Caco-2 (cell line): ENCODE measurements at regions not wholly inside any gene's neighbourhood (a gene's known extent, or its start where the extent isn't known, plus 50 kb on each side); places are given as distances from the start of the nearest gene placed in this dataset.

Experiments
- BruUV-seq: library from RNA; stranded (reverse); fragments of 400-500 nt; replicated peaks from 2 replicates; lab custom pipeline; 2021; lab: Mats Ljungman, UMichigan
- CTCF ChIA-PET: fragments of 300-600 bp; sonication (Branson Sonifier 250); formaldehyde crosslinking; loops from one replicate; lab custom pipeline; 2022; ENCODE audit warnings: antibody characterized with exemption; lab: Charles Lee
- POLR2A ChIA-PET: fragments of 300-600 bp; sonication (Branson Sonifier 250); formaldehyde crosslinking; loops from one replicate; lab custom pipeline; 2022; ENCODE audit warnings: antibody characterized with exemption; lab: Charles Lee
- DNase-seq, 2 experiments: peaks; one replicate each; pipeline versions ENCODE4 v3.0.0 to v3.0.0-alpha.2; 2020 to 2022
- H3K27me3 ChIP-seq: replicated peaks from 2 replicates; pipeline ENCODE4 v1.6.0; 2011; ENCODE audit warnings: low read length; ENCODE audit not compliant: control insufficient read depth, insufficient read depth
- H3K36me3 ChIP-seq: 2 replicates; pipeline ENCODE4 v1.5.1; 2011; ENCODE audit warnings: low read length; ENCODE audit not compliant: control insufficient read depth, insufficient read depth
- H3K4me1 ChIP-seq: fragments of 250-450 bp; sonication (Bioruptor Pico); 2 replicates; pipeline ENCODE4 v1.5.1; 2020; ENCODE audit warnings: mild to moderate bottlenecking
- H3K4me3 ChIP-seq: 2 replicates; pipeline ENCODE4 v1.5.1; 2011; ENCODE audit warnings: low read depth, mild to moderate bottlenecking, control low read depth, low read length
- H3K9me3 ChIP-seq: fragments of 250-450 bp; sonication (Bioruptor Pico); 2 replicates; pipeline ENCODE4 v1.5.1; 2020; ENCODE audit warnings: mild to moderate bottlenecking, moderate library complexity
- H3K27ac Mint-ChIP-seq: one replicate; pipeline ENCODE4 v1.8.0; 2022; ENCODE audit warnings: mixed read lengths; ENCODE audit not compliant: unreplicated experiment
- H3K27me3 Mint-ChIP-seq: one replicate; pipeline ENCODE4 v1.8.0; 2022; ENCODE audit warnings: mixed read lengths; ENCODE audit not compliant: insufficient read depth, unreplicated experiment
- H3K36me3 Mint-ChIP-seq: one replicate; pipeline ENCODE4 v1.8.0; 2022; ENCODE audit warnings: mild to moderate bottlenecking, mixed read lengths; ENCODE audit not compliant: insufficient read depth, unreplicated experiment
- H3K4me1 Mint-ChIP-seq: one replicate; pipeline ENCODE4 v1.8.0; 2022; ENCODE audit warnings: low read depth, mixed read lengths; ENCODE audit not compliant: unreplicated experiment
- H3K4me3 Mint-ChIP-seq: one replicate; pipeline ENCODE4 v1.8.0; 2022; ENCODE audit warnings: mild to moderate bottlenecking, moderate library complexity, mixed read lengths; ENCODE audit not compliant: unreplicated experiment
- H3K9me3 Mint-ChIP-seq: one replicate; pipeline ENCODE4 v1.8.0; 2022; ENCODE audit warnings: mixed read lengths; ENCODE audit not compliant: unreplicated experiment
- CTCF ChIP-seq, 2 experiments: fragments of 200-600 bp in 1 of 2; IDR thresholded peaks; 1 replicate in 1 of 2; 2 replicates in 1 of 2; pipeline versions ENCODE4 v1.5.1 to v1.8.0; 2011 to 2022; ENCODE audit warnings: antibody characterized with exemption in 1 of 2, control low read depth in 1 of 2, inconsistent platforms in 1 of 2, low read depth in 1 of 2, low read length in 1 of 2, mild to moderate bottlenecking in 1 of 2, moderate library complexity in 1 of 2; ENCODE audit not compliant: insufficient read depth in 1 of 2, severe bottlenecking in 1 of 2, unreplicated experiment in 1 of 2
- intact Hi-C: fragments of 100-400 bp; cut with micrococcal nuclease; formaldehyde crosslinking; loops from one replicate; pipeline ENCODE4 v1.10.0; 2022; ENCODE audit not compliant: unreplicated experiment

DNA sequence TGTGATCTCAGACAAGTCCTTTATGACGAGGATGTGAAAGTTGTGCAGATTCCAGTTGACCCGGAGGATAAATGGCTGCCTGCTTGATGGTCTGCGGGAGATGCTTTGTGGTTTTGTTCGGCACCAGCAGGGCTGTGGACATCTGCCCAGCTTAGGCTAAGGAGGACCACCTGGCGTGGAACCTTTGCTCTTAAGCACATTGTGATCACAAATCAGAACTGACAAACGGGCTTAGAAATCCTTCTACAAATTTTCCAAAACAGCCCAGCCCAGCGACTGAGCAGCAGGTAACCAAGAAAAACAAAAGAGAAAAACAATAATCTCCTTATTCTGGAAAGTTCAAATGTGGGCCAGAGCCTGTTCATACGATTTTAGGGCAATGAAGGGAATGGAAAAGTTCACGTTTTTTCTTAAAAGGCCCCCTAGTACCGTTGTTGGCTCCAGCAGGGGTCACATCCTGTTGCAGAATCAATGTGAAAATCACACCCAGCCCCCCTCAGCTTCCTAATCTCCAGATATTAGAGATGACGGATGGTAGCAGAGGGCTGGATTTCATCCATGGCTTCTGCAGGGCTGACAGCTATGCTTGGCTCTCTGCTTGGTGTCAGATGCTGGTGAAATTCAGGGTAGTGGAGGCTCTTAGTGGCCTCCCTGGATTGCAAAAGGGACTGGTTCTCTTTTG, 81.1 kb upstream of the RFLNA start:
- Histone ChIP-seq H3K4me3 (no peak overlapping the region), H3K36me3 (no peaks in the 10 kb centered on the region), H3K27me3 (no peaks in the 10 kb centered on the region), H3K4me1 (no peaks in the 10 kb centered on the region), H3K9me3 (peaks cover 9% of the 10 kb centered on the region)
- DNase-seq = no peak
- no peaks in the 10 kb centered on the region for H3K36me3 Mint-ChIP-seq
- H3K9me3 Mint-ChIP-seq = peaks cover 10% of the 10 kb centered on the region
- no peak for TF ChIP-seq CTCF (IDR thresholded peaks at IDR 0.05; ENCODE audit: insufficient read depth in 1 of 2, low read depth in 1 of 2, low read length in 1 of 2, severe bottlenecking in 1 of 2, unreplicated experiment in 1 of 2)
- no peaks in the 10 kb centered on the region for H3K4me1 Mint-ChIP-seq
- no peaks in the 10 kb centered on the region for H3K27me3 Mint-ChIP-seq
- no TSS peak for BruUV-seq
- no peak overlapping the region for H3K4me3 Mint-ChIP-seq
- ChIA-PET POLR2A (no interaction called here), CTCF (no interaction called here)
- H3K27ac Mint-ChIP-seq = no peak overlapping the region
- intact Hi-C loops = no loop called here

GRCh38 chr12:124214574-124214973, 80.3 kb upstream of the RFLNA start:
- no TSS peak for BruUV-seq
- ChIA-PET POLR2A (no interaction called here), CTCF (no interaction called here)
- no peak overlapping the region for H3K4me3 Mint-ChIP-seq
- H3K4me1 Mint-ChIP-seq = peaks cover 7% of the 10 kb centered on the region
- Histone ChIP-seq H3K4me3 (no peak overlapping the region), H3K4me1 (no peaks in the 10 kb centered on the region), H3K27me3 (no peaks in the 10 kb centered on the region), H3K36me3 (no peaks in the 10 kb centered on the region), H3K9me3 (peaks cover 9% of the 10 kb centered on the region)
- no peaks in the 10 kb centered on the region for H3K36me3 Mint-ChIP-seq
- H3K9me3 Mint-ChIP-seq = peaks cover 10% of the 10 kb centered on the region
- H3K27ac Mint-ChIP-seq = no peak overlapping the region
- TF ChIP-seq CTCF (IDR thresholded peaks at IDR 0.05; ENCODE audit: insufficient read depth in 1 of 2, low read depth in 1 of 2, low read length in 1 of 2, severe bottlenecking in 1 of 2, unreplicated experiment in 1 of 2) = no peak
- no peaks in the 10 kb centered on the region for H3K27me3 Mint-ChIP-seq
- intact Hi-C loops = no loop called here
- no peak for DNase-seq

DNA sequence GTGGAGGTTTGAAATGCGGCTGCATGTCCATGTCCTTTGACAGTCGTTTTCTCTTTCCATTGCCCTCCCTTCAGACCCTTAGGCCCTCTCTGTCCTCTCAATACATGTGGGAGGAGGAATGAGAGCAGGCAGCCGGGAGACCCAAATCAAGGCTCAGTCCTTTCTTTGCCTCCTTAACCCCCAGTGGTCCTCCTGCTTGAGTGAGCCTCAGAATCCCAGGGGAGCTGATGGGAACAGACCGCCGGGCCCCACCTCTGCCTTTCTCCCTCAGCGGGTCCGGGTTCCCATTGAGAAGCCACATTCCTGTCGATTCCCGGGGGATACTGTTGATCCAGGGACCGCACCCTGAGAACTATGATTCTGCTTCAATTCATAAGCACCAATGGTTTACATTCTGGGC, 77.9 kb upstream of the RFLNA start:
- no peak for TF ChIP-seq CTCF (IDR thresholded peaks at IDR 0.05; ENCODE audit: insufficient read depth in 1 of 2, low read depth in 1 of 2, low read length in 1 of 2, severe bottlenecking in 1 of 2, unreplicated experiment in 1 of 2)
- H3K9me3 Mint-ChIP-seq = peaks cover 10% of the 10 kb centered on the region
- BruUV-seq = no TSS peak
- H3K27ac Mint-ChIP-seq = no peak overlapping the region
- no peaks in the 10 kb centered on the region for H3K27me3 ChIP-seq
- no peaks in the 10 kb centered on the region for H3K36me3 Mint-ChIP-seq
- ChIA-PET CTCF (interaction anchor here (1.3 kb wide), 1 partner anchor 15 kb away, joined by 4 read pairs; no protein-coding TSS in a partner anchor), POLR2A (no interaction called here)
- H3K4me1 ChIP-seq = no peaks in the 10 kb centered on the region
- H3K4me3 Mint-ChIP-seq = no peak overlapping the region
- H3K4me3 ChIP-seq = no peak overlapping the region
- H3K9me3 ChIP-seq = peaks cover 9% of the 10 kb centered on the region
- peaks cover 7% of the 10 kb centered on the region for H3K4me1 Mint-ChIP-seq
- H3K27me3 Mint-ChIP-seq = no peaks in the 10 kb centered on the region
- no peak for DNase-seq
- intact Hi-C loops = no loop called here
- no peaks in the 10 kb centered on the region for H3K36me3 ChIP-seq
